ENCODE measurements at regions not wholly inside any gene's neighbourhood (a gene's known extent, or its start where the extent isn't known, plus 50 kb on each side); places are given as distances from the start of the nearest gene placed in this dataset.

DNA sequence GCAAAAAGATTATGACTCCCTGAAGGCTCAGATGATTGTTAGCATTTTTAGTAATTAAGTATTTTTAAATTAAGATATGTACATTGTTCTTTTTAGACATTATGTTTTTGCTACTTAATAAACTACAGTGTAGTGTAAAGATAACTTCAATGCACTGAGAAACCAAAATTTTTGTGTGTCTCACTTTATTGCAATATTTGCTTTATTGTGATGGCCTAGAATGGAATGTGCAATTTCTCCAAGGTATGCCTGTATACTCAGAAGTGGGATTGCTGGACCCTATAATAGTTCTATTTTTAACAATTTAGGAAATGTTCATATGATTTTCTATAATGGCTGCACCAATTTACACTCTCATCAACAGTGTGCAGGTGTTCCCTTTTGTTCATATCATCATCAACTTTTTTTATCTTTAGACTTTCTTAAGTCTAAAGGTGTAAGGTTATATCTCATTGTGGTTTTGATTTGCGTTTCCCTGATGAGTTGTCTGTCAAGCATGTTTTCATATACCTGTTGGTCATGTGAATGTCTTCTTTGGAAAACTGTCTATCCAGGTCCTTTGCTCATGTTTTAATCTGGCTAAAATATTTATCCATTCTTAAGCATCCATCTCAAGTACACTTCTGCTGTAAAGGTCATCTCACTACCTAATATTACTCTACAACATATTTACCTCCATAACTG is 1323.5 kb upstream of the LRRTM3 start:
- no peak for DNase-seq (ENCODE audit: low read depth)
- TF ChIP-seq, protein P1, sequence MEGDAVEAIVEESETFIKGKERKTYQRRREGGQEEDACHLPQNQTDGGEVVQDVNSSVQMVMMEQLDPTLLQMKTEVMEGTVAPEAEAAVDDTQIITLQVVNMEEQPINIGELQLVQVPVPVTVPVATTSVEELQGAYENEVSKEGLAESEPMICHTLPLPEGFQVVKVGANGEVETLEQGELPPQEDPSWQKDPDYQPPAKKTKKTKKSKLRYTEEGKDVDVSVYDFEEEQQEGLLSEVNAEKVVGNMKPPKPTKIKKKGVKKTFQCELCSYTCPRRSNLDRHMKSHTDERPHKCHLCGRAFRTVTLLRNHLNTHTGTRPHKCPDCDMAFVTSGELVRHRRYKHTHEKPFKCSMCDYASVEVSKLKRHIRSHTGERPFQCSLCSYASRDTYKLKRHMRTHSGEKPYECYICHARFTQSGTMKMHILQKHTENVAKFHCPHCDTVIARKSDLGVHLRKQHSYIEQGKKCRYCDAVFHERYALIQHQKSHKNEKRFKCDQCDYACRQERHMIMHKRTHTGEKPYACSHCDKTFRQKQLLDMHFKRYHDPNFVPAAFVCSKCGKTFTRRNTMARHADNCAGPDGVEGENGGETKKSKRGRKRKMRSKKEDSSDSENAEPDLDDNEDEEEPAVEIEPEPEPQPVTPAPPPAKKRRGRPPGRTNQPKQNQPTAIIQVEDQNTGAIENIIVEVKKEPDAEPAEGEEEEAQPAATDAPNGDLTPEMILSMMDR (conservative IDR thresholded peaks at IDR 0.05; ENCODE audit: low read depth, low read length) = no peak
- no peak overlapping the region for H3K4me3 ChIP-seq (ENCODE audit: low read depth, low read length)

DNA sequence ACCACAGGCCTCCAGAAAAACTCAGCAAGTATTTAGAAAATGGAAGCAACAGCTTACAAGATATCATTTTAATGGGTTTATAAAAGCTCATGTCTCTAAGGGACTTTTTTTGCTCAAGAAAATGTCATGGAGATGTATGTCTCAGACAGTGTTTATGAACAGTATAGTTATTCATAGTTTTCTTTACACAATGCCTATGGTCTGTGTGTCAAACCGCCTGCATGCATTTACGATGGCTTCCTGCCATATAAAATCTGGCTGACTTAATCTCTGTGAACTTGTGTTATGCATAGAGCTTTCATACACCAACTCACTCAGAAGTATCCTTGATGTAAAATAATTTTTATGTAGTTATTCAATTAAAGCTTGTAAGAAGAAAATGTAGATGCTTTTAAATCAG is 1314.2 kb upstream of the LRRTM3 start:
- H3K4me3 ChIP-seq (ENCODE audit: low read depth, low read length) = no peak overlapping the region
- DNase-seq (ENCODE audit: low read depth) = no peak
- TF ChIP-seq, protein P1 (conservative IDR thresholded peaks at IDR 0.05; ENCODE audit: low read depth, low read length) = no peak

DNA sequence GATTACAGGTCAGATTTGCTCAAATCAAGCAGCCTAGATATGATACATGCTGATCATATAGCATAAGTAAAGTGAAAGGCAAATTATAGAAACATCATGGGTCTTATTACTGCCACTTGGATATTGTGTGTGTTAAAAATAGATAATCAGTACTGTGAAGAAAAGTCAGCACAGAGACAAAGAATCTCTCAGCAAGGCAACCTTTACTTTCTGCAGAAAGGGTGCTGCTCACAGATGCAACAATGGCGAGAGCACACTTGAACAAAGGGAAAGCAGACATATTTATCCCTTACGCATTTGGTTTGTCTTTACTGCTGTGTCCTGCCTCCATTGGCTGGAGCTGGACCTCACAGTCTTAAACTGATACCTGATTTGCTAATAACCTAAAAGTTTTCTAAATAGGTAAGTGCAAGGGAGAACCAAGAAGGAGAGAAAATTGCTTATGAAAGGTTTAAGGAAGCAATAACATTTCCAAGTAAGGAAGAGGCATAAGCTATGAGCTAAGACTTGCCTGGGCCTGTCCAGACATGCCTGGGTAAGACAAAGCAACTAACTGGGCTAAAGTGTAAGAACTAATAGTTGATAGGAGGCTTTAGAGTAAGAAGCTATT is 1310.8 kb upstream of the LRRTM3 start:
- H3K4me3 ChIP-seq (ENCODE audit: low read depth, low read length) = no peak overlapping the region
- DNase-seq (ENCODE audit: low read depth) = no peak
- TF ChIP-seq, protein P1 (conservative IDR thresholded peaks at IDR 0.05; ENCODE audit: low read depth, low read length) = no peak

DNA sequence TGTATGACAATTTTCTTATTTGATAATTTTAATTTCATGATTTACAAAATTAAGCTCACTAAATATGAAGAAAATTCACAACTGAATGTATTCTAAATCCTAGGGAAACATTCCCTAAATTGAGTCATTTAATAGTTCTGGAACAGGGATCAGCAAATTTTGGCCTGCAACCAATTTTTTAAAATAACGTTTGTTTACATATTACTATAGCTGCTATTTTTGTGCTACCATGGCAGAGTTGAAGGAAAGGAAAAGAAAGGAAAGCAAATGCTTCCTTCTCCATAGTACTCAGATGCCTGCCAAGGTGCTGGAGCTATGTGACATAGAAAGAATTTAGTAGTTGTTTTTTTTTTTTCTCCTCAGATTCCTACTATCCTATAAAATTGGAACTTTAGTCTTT is 1307.7 kb upstream of the LRRTM3 start:
- TF ChIP-seq, protein P1 (conservative IDR thresholded peaks at IDR 0.05; ENCODE audit: low read depth, low read length) = no peak
- no peak for DNase-seq (ENCODE audit: low read depth)
- no peak overlapping the region for H3K4me3 ChIP-seq (ENCODE audit: low read depth, low read length)

DNA sequence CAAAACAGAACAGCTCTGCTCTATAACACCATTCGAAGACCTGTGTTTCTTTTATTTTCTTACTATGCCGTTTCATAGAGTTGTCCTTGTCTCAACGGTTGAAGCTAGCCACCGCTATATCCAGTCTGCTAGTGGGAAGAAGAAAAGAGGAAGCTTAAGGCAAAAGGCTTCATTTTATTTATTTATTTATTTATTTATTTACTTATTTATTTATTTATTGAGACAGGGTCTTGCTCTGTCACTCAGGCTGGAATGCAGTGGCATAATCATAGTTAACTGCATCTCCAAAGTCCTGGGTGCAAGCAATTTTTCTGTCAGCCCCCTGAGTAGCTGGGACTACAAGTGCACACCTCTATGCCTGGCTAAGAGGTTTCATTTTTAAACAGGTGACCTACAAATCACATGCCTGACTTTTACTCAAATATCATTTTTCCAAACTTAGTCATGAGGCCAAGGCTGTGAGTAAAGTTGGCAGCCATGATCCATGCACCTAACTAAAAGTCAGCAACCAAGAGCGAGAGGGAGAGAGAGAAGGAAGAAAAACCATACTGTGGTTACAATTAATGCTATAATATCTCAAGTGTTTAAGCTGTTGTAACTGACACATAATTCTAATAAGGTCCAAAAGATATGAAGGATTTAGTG is 1305.3 kb upstream of the LRRTM3 start:
- no peak overlapping the region for H3K4me3 ChIP-seq (ENCODE audit: low read depth, low read length)
- no peak for DNase-seq (ENCODE audit: low read depth)

DNA sequence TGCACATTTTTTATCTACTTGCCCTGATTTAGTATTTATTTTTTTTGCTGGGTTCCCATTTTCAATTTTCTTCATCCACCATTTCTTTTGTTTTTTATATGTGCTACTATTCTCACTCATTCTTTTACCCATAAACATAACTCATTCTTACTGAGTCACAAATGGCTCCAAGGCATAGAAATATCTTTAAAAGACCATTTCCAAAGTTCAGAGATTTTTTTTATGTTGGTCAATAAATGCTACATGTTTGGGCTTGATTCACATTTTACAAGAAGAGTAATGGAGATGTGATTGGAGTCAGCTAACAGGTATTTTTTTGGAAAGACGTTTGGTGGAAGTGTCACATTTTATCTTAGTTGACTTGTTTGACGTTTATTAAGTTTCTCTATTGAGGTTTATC is 1303.2 kb upstream of the LRRTM3 start:
- no peak overlapping the region for H3K4me3 ChIP-seq (ENCODE audit: low read depth, low read length)
- TF ChIP-seq, protein P1 (conservative IDR thresholded peaks at IDR 0.05; ENCODE audit: low read depth, low read length) = no peak
- no peak for DNase-seq (ENCODE audit: low read depth)

More for the DNA sequence above, 1305.3 kb upstream of the LRRTM3 start:
- TF ChIP-seq, protein P1 (conservative IDR thresholded peaks at IDR 0.05; ENCODE audit: low read depth, low read length) = no peak

Data from epithelial cell of proximal tubule (primary cell).